ENCODE measurements at regions not wholly inside any gene's neighbourhood (a gene's known extent, or its start where the extent isn't known, plus 50 kb on each side); places are given as distances from the start of the nearest gene placed in this dataset.
"Not testable (repeated sequence)": the region's sequence is repeated elsewhere in the genome, so short reads cannot be mapped to it uniquely, and the experiment has no call there.

GRCh38 chr7:84730864-84731263, 456.0 kb downstream of the SEMA3D start:
- DNase-seq: not testable (repeated sequence)

GRCh38 chr7:84729284-84729683, 457.6 kb downstream of the SEMA3D start:
- no peak for DNase-seq

GRCh38 chr7:84722734-84723133, 464.1 kb downstream of the SEMA3D start:
- DNase-seq: no peak

GRCh38 chr7:84722086-84722485, 464.8 kb downstream of the SEMA3D start:
- DNase-seq: no peak

GRCh38 chr7:84720456-84721097, 466.3 kb downstream of the SEMA3D start:
- DNase-seq: no peak

GRCh38 chr7:84714765-84715164, 472.1 kb downstream of the SEMA3D start:
- DNase-seq: no peak

- no peak for DNase-seq
Observed at GRCh38 chr7:84712374-84713121, 474.3 kb downstream of the SEMA3D start.

- DNase-seq: not testable (repeated sequence)
Observed at GRCh38 chr7:84710538-84710937, 476.3 kb downstream of the SEMA3D start.

GRCh38 chr7:84705706-84706105, 481.1 kb downstream of the SEMA3D start:
- no peak for DNase-seq

GRCh38 chr7:84705079-84705478, 481.8 kb downstream of the SEMA3D start:
- DNase-seq: no peak

- no peak for DNase-seq
Observed at GRCh38 chr7:84704380-84704779, 482.5 kb downstream of the SEMA3D start.

- DNase-seq: no peak
Observed at GRCh38 chr7:84701524-84702306, 485.1 kb downstream of the SEMA3D start.

- DNase-seq: no peak
Observed at GRCh38 chr7:84700563-84701370, 486.1 kb downstream of the SEMA3D start.

GRCh38 chr7:84697506-84697905, 489.4 kb downstream of the SEMA3D start:
- DNase-seq: no peak

GRCh38 chr7:84693483-84693882, 493.4 kb downstream of the SEMA3D start:
- DNase-seq: no peak

- peak in 2 of 4 experiments; percentile 16 to 34 for DNase-seq
Observed at GRCh38 chr7:84688671-84689070, 494.1 kb upstream of the SEMA3A start.

- DNase-seq: no peak
Observed at GRCh38 chr7:84686373-84686772, 491.8 kb upstream of the SEMA3A start.

GRCh38 chr7:84684836-84685480, 490.4 kb upstream of the SEMA3A start:
- no peak for DNase-seq

- DNase-seq: peak in 1 of 4 experiments; percentile 10
Observed at GRCh38 chr7:84682543-84682942, 488.0 kb upstream of the SEMA3A start.

- no peak for DNase-seq
Observed at GRCh38 chr7:84678841-84679240, 484.3 kb upstream of the SEMA3A start.

GRCh38 chr7:84677117-84677732, 482.6 kb upstream of the SEMA3A start:
- DNase-seq: no peak

- DNase-seq: no peak
Observed at GRCh38 chr7:84675633-84676034, 481.0 kb upstream of the SEMA3A start.
